Right lobe of liver (tissue), 6 donors: ENCODE measurements at regions not wholly inside any gene's neighbourhood (a gene's known extent, or its start where the extent isn't known, plus 50 kb on each side); places are given as distances from the start of the nearest gene placed in this dataset.
A peak's percentile ranks its signal among the peaks of the same experiment; 100 is the strongest.

ENCODE experiments used
- ATAC-seq, 4 donors: fragments of 200-7000 bp; cut with Tn5 transposase; one replicate each; pipeline ENCODE4 v1.9.1; 2020; ENCODE audit warnings: mild to moderate bottlenecking in 4 of 4, moderate library complexity in 4 of 4
- DNase-seq, 3 donors: peaks; one replicate each; pipeline ENCODE4 v3.0.0-alpha.2; 2020
- H3K27ac ChIP-seq, 3 donors: fragments of 200-600 bp; one replicate each; pipeline ENCODE4 v1.8.0; 2022
- H3K27me3 ChIP-seq, 2 donors: fragments of 200-600 bp; one replicate each; pipeline ENCODE4 v1.8.0; 2022
- H3K36me3 ChIP-seq, 4 donors: fragments of 200-600 bp; sonication (generic) in 1 of 4; one replicate each; pipeline versions ENCODE4 v1.5.1 to v1.8.0; 2017 to 2022; ENCODE audit warnings: control low read depth in 1 of 4
- H3K4me1 ChIP-seq, 4 donors: fragments of 200-600 bp; sonication (generic) in 1 of 4; one replicate each; pipeline versions ENCODE4 v1.5.1 to v1.8.0; 2017 to 2022; ENCODE audit warnings: control low read depth in 1 of 4
- H3K4me3 ChIP-seq, 3 donors: fragments of 200-600 bp; one replicate each; pipeline ENCODE4 v1.8.0; 2022
- H3K9me3 ChIP-seq, 4 donors: fragments of 200-600 bp; sonication (generic) in 1 of 4; one replicate each; pipeline versions ENCODE4 v1.5.1 to v1.8.0; 2017 to 2022; ENCODE audit warnings: control low read depth in 1 of 4
- CTCF ChIP-seq, 4 donors: fragments of 200-600 bp in 3 of 4; fragments of 450-650 bp in 1 of 4; IDR thresholded peaks; one replicate each; pipeline versions ENCODE4 v1.5.1 to v1.8.0; 2016 to 2022; ENCODE audit warnings: antibody characterized with exemption in 4 of 4, mild to moderate bottlenecking in 2 of 4
- POLR2A ChIP-seq: fragments of 450-650 bp; IDR thresholded peaks from one replicate; pipeline ENCODE4 v1.6.1; 2017; ENCODE audit warnings: antibody characterized with exemption, mild to moderate bottlenecking
- WGBS: methylation state at CpG from one replicate; pipeline ENCODE4 v1.1.6; 2018; ENCODE audit warnings: low coverage, low lambda C conversion rate; ENCODE audit not compliant: insufficient coverage; ENCODE audit errors: missing lambda C conversion rate; 5-methylcytosine and 5-hydroxymethylcytosine counted together
- intact Hi-C, 2 donors: fragments of 100-400 bp; cut with DNase I; formaldehyde crosslinking; loops; one replicate each; pipeline versions ENCODE4 v1.11.2 to v1.14.1; 2022
- donor health status: DM: no; HTN: yes; CAD: no.
- donor health status: DM: no; HTN: no; CAD: no.
- donor health status: DM: no; HTN: no; CAD: no.
- donor health status: DM: no; HTN: yes; CAD: no.
- donor health status: DM: no; HTN: yes; CAD: no.

- intact Hi-C loops, result no loop called here
- H3K4me1 ChIP-seq, result no peaks in the 10 kb centered on the region
- no peaks in the 10 kb centered on the region for H3K36me3 ChIP-seq
- ATAC-seq (no peak), DNase-seq (no peak)
- H3K27ac ChIP-seq, result no peak overlapping the region
- TF ChIP-seq POLR2A (no peak), CTCF (IDR thresholded peaks at IDR 0.05) (no peak)
- H3K9me3 ChIP-seq, result no peaks in the 10 kb centered on the region
- no peak overlapping the region for H3K4me3 ChIP-seq
- no peaks in the 10 kb centered on the region for H3K27me3 ChIP-seq
These were observed 234.5 kb downstream of the IPO8 start for GRCh38 chr12:30461026-30461615.

- WGBS, result 79% methylated on average over 3 of the region's 3 CpGs
- H3K27ac ChIP-seq, result no peak overlapping the region
- no peak overlapping the region for H3K4me3 ChIP-seq
- intact Hi-C loops, result no loop called here
- TF ChIP-seq POLR2A (no peak), CTCF (IDR thresholded peaks at IDR 0.05) (no peak)
- H3K27me3 ChIP-seq, result no peaks in the 10 kb centered on the region
- no peaks in the 10 kb centered on the region for H3K4me1 ChIP-seq
- no peaks in the 10 kb centered on the region for H3K9me3 ChIP-seq
- H3K36me3 ChIP-seq, result no peaks in the 10 kb centered on the region
- DNase-seq (no peak), ATAC-seq (no peak)
These were observed 237.2 kb downstream of the IPO8 start for GRCh38 chr12:30458453-30458852.

DNA sequence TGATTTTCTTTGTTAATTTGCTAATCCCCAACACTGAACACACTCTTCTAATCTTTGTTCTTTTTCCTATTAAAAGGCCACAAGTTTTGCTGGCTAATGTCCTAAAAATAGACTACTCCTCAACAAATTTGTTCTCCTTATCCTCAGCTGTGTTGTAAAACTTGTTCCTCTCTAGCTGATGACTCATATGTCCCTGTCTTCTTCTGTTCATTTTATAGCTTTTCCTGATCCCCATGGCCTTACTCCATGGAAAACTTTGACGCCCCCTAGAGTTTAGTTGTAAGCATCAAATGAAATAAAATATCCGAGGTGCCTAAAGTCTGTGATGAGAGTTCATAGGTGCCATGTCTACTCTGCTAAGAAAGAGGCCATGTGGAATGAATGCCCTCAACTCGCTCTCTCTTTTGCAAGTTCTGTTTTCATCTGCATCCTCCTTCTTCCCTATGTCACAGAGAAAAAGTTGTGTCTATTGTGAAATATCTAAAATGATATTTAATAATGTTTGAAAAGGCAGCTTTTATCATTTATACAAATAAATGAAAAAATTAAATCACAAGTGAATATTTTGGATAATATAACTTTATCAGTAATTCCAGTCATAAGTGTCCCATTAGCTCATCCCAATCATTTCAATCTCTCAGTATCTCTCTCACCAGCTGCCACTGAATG is 237.9 kb downstream of the IPO8 start:
- H3K36me3 ChIP-seq, result no peaks in the 10 kb centered on the region
- intact Hi-C loops, result no loop called here
- no peak overlapping the region for H3K4me3 ChIP-seq
- no peak overlapping the region for H3K27ac ChIP-seq
- DNase-seq (no peak), ATAC-seq (peak; percentile 57 to 89 (median 86))
- no peak for TF ChIP-seq POLR2A
- peak; percentile 26 to 55 (median 44) for TF ChIP-seq CTCF (IDR thresholded peaks at IDR 0.05)
- H3K9me3 ChIP-seq, result no peaks in the 10 kb centered on the region
- no peaks in the 10 kb centered on the region for H3K27me3 ChIP-seq
- 38% methylated on average over 3 of the region's 3 CpGs for WGBS
- no peaks in the 10 kb centered on the region for H3K4me1 ChIP-seq

- intact Hi-C loops, result no loop called here
These were observed 244.8 kb downstream of the IPO8 start for GRCh38 chr12:30450872-30451271.

More at GRCh38 chr12:30450872-30451271, 244.8 kb downstream of the IPO8 start:
- Histone ChIP-seq H3K36me3 (no peaks in the 10 kb centered on the region), H3K27ac (no peak overlapping the region), H3K4me1 (no peaks in the 10 kb centered on the region), H3K27me3 (no peaks in the 10 kb centered on the region), H3K9me3 (no peaks in the 10 kb centered on the region), H3K4me3 (no peak overlapping the region)
- DNase-seq, result no peak
- WGBS, result 86% methylated on average over 2 of the region's 2 CpGs
- TF ChIP-seq CTCF (IDR thresholded peaks at IDR 0.05) (no peak), POLR2A (no peak)
- ATAC-seq, result no peak
